Upper lobe of left lung (tissue), 4 donors: ENCODE measurements at regions not wholly inside any gene's neighbourhood (a gene's known extent, or its start where the extent isn't known, plus 50 kb on each side); places are given as distances from the start of the nearest gene placed in this dataset.
"Not testable (repeated sequence)": the region's sequence is repeated elsewhere in the genome, so short reads cannot be mapped to it uniquely, and the experiment has no call there.

Source experiments
- EP300 ChIP-seq, 4 donors: sonication (generic); formaldehyde crosslinking; IDR thresholded peaks; one replicate each; pipeline ENCODE4 v1.5.1; 2017; ENCODE audit warnings: antibody characterized with exemption in 4 of 4, control low read depth in 2 of 4
- TF ChIP-seq, protein P1 (sequence below), 6 experiments: fragments of 450-650 bp in 4 of 6; fragments of 200-600 bp in 2 of 6; sonication (generic) in 2 of 6; IDR thresholded peaks; one replicate each; pipeline ENCODE4 v1.5.1; 2016 to 2019; ENCODE audit warnings: antibody characterized with exemption in 6 of 6

DNA sequence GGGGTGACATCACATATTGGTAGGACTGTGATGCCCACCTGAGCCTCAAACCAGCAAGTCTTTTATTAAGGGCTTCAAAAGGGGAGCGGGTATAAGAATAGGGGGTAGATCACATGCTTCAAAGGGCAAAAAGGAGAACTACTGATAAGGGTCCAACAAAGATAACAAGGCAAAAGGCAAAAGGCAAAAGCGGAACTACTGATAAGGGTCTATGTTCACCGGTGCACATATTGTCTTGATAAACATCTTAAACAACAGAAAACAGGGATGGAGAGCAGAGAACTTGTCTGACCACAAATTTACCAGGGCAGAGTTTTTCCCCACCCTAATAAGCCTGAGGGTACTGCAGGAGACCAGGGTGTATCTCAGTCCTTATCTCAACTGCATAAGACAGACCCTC lies 110.7 kb downstream of the RBMX2 start:
- not testable (repeated sequence) for TF ChIP-seq EP300 (IDR thresholded peaks at IDR 0.05)
- TF ChIP-seq, protein P1, sequence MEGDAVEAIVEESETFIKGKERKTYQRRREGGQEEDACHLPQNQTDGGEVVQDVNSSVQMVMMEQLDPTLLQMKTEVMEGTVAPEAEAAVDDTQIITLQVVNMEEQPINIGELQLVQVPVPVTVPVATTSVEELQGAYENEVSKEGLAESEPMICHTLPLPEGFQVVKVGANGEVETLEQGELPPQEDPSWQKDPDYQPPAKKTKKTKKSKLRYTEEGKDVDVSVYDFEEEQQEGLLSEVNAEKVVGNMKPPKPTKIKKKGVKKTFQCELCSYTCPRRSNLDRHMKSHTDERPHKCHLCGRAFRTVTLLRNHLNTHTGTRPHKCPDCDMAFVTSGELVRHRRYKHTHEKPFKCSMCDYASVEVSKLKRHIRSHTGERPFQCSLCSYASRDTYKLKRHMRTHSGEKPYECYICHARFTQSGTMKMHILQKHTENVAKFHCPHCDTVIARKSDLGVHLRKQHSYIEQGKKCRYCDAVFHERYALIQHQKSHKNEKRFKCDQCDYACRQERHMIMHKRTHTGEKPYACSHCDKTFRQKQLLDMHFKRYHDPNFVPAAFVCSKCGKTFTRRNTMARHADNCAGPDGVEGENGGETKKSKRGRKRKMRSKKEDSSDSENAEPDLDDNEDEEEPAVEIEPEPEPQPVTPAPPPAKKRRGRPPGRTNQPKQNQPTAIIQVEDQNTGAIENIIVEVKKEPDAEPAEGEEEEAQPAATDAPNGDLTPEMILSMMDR (IDR thresholded peaks at IDR 0.05), result not testable (repeated sequence)
